H1 (cell line): ENCODE measurements at regions not wholly inside any gene's neighbourhood (a gene's known extent, or its start where the extent isn't known, plus 50 kb on each side); places are given as distances from the start of the nearest gene placed in this dataset.

Experiments used
- RFX5 ChIP-seq: IDR thresholded peaks from 2 replicates; pipeline ENCODE4 v1.6.1; 2011; ENCODE audit warnings: low read depth, low read length, improper control_type of control experiment, borderline replicate concordance
- SIX5 ChIP-seq: IDR thresholded peaks from 2 replicates; pipeline ENCODE4 v1.6.1; 2011; ENCODE audit warnings: mild to moderate bottlenecking, low read depth, low read length
- TAF7 ChIP-seq: optimal IDR thresholded peaks from 2 replicates; pipeline ENCODE3; 2011; ENCODE audit warnings: low read depth, mild to moderate bottlenecking, inconsistent platforms, low read length, moderate library complexity, borderline replicate concordance

GRCh38 chr6:159631886-159632285, 61.2 kb downstream of the SOD2 start (continued):
- TF ChIP-seq SIX5, result no peak
- TF ChIP-seq RFX5, result no peak
- TF ChIP-seq TAF7, result no peak
